Neural cell (in vitro differentiated cells): ENCODE measurements at regions not wholly inside any gene's neighbourhood (a gene's known extent, or its start where the extent isn't known, plus 50 kb on each side); places are given as distances from the start of the nearest gene placed in this dataset.

ENCODE experiments used
- H2AFZ ChIP-seq: fragments of 200-600, 300-800 bp; sonication (generic), shearing (Covaris generic); 2 replicates; pipeline ENCODE4 v1.6.0; 2014; ENCODE audit warnings: low read depth, mild to moderate bottlenecking, antibody characterized with exemption, low read length, moderate library complexity
- H3F3A ChIP-seq: fragments of 200-600 bp; shearing (Covaris generic); 2 replicates; pipeline ENCODE4 v1.6.1; 2016; ENCODE audit warnings: mild to moderate bottlenecking, moderate library complexity, mixed read lengths, antibody characterized with exemption, low read length; ENCODE audit not compliant: insufficient read depth, poor library complexity, severe bottlenecking
- H3K27ac ChIP-seq: fragments of 200-600, 300-800 bp; sonication (generic), shearing (Covaris generic); 2 replicates; pipeline ENCODE4 v1.5.1; 2014; ENCODE audit warnings: mild to moderate bottlenecking, low read length, moderate library complexity
- H3K27me3 ChIP-seq: fragments of 300-800, 200-600 bp; sonication (generic), shearing (Covaris generic); 2 replicates; pipeline ENCODE4 v1.6.0; 2014; ENCODE audit warnings: mild to moderate bottlenecking, low read depth, low read length, moderate library complexity; ENCODE audit not compliant: insufficient read depth
- H3K36me3 ChIP-seq: fragments of 300-800, 200-600 bp; sonication (generic), shearing (Covaris generic); 2 replicates; pipeline ENCODE4 v1.5.1; 2014; ENCODE audit warnings: mild to moderate bottlenecking, antibody characterized with exemption, low read length, moderate library complexity; ENCODE audit not compliant: insufficient read depth
- H3K4me2 ChIP-seq: fragments of 300-800, 200-600 bp; sonication (generic), shearing (Covaris generic); 2 replicates; pipeline ENCODE4 v1.6.0; 2014; ENCODE audit warnings: mild to moderate bottlenecking, low read length
- H3K4me3 ChIP-seq: fragments of 300-800, 200-600 bp; sonication (generic), shearing (Covaris generic); 2 replicates; pipeline ENCODE4 v1.5.1; 2014; ENCODE audit warnings: mild to moderate bottlenecking, low read length, moderate library complexity
- H3K79me2 ChIP-seq: fragments of 200-600 bp; shearing (Covaris generic); replicated peaks from 2 replicates; pipeline ENCODE4 v1.6.0; 2014; ENCODE audit warnings: mild to moderate bottlenecking, low read length, moderate library complexity; ENCODE audit not compliant: insufficient read depth
- H3K9ac ChIP-seq: fragments of 300-800, 200-600 bp; sonication (generic), shearing (Covaris generic); 2 replicates; pipeline ENCODE4 v1.6.1; 2016; ENCODE audit warnings: mild to moderate bottlenecking, low read length, mixed read lengths
- H3K9me2 ChIP-seq: fragments of 200-600 bp; shearing (Covaris generic); 2 replicates; pipeline ENCODE4 v1.6.1; 2016; ENCODE audit warnings: mild to moderate bottlenecking, low read length, mixed read lengths; ENCODE audit not compliant: insufficient read depth
- H3K9me3 ChIP-seq: fragments of 200-600, 300-800 bp; sonication (generic), shearing (Covaris generic); 2 replicates; pipeline ENCODE4 v1.6.1; 2016; ENCODE audit warnings: mild to moderate bottlenecking, mixed run types, low read length, moderate library complexity, mixed read lengths
- H4K20me1 ChIP-seq: fragments of 200-600 bp; shearing (Covaris generic); 2 replicates; pipeline ENCODE4 v1.6.1; 2016; ENCODE audit warnings: mild to moderate bottlenecking, mixed run types; ENCODE audit not compliant: insufficient read depth
- CTCF ChIP-seq: fragments of 450-650 bp; IDR thresholded peaks from 2 replicates; pipeline ENCODE4 v1.5.1; 2014; ENCODE audit warnings: antibody characterized with exemption, mild to moderate bottlenecking, moderate library complexity; ENCODE audit not compliant: poor library complexity, severe bottlenecking
- EP300 ChIP-seq: fragments of 450-650 bp; conservative IDR thresholded peaks from 2 replicates; pipeline ENCODE4 v1.6.1; 2014; ENCODE audit warnings: antibody characterized with exemption, mild to moderate bottlenecking, moderate library complexity; ENCODE audit not compliant: poor library complexity, severe bottlenecking
- EZH2 ChIP-seq: fragments of 200-600, 300-800 bp; shearing (Covaris generic), sonication (generic); IDR thresholded peaks from 2 replicates; pipeline ENCODE4 v1.6.1; 2014; ENCODE audit warnings: antibody characterized with exemption, low read length, borderline replicate concordance, mild to moderate bottlenecking; ENCODE audit not compliant: insufficient read depth, poor library complexity, severe bottlenecking
- MXI1 ChIP-seq: fragments of 450-650 bp; conservative IDR thresholded peaks from 2 replicates; pipeline ENCODE4 v1.6.1; 2014; ENCODE audit warnings: antibody characterized with exemption, mild to moderate bottlenecking; ENCODE audit not compliant: poor library complexity, severe bottlenecking
- POLR2AphosphoS5 ChIP-seq: IDR thresholded peaks from 2 replicates; pipeline ENCODE4 v1.6.1; 2012
- RAD21 ChIP-seq: fragments of 450-650 bp; conservative IDR thresholded peaks from 2 replicates; pipeline ENCODE4 v1.6.1; 2014; ENCODE audit warnings: antibody characterized with exemption, mild to moderate bottlenecking, moderate library complexity
- REST ChIP-seq: IDR thresholded peaks from 2 replicates; pipeline ENCODE4 v1.6.1; 2012; ENCODE audit warnings: borderline replicate concordance
- SMC3 ChIP-seq: fragments of 450-650 bp; conservative IDR thresholded peaks from 2 replicates; pipeline ENCODE4 v1.6.1; 2014; ENCODE audit warnings: antibody characterized with exemption, mild to moderate bottlenecking, moderate library complexity; ENCODE audit not compliant: poor library complexity
- TAF1 ChIP-seq: IDR thresholded peaks from 2 replicates; pipeline ENCODE4 v1.6.1; 2012; ENCODE audit warnings: low read depth

GRCh38 chr9:14994738-14995137 is 84.5 kb upstream of the FREM1 start:
- Histone ChIP-seq H3K4me3 (no peak overlapping the region), H3K27ac (no peak overlapping the region), H3K79me2 (no peaks in the 10 kb centered on the region), H2AFZ (no peak overlapping the region), H3K36me3 (no peaks in the 10 kb centered on the region), H3K9me3 (no peaks in the 10 kb centered on the region), H3K9me2 (no peaks in the 10 kb centered on the region), H3K27me3 (no peaks in the 10 kb centered on the region), H3F3A (no peaks in the 10 kb centered on the region), H4K20me1 (no peaks in the 10 kb centered on the region), H3K9ac (no peak overlapping the region), H3K4me2 (no peak overlapping the region)
- TF ChIP-seq RAD21 (no peak), SMC3 (no peak), POLR2AphosphoS5 (no peak), EP300 (no peak), CTCF (no peak), REST (no peak), EZH2 (no peak), TAF1 (no peak), MXI1 (no peak)

- H3K9ac ChIP-seq, result peak overlapping the region; percentile 68
- H3F3A ChIP-seq, result no peaks in the 10 kb centered on the region
- H3K4me2 ChIP-seq, result peak overlapping the region; percentile 55
- no peaks in the 10 kb centered on the region for H3K9me2 ChIP-seq
- H4K20me1 ChIP-seq, result no peaks in the 10 kb centered on the region
- peak overlapping the region; percentile 67 for H2AFZ ChIP-seq
- peak overlapping the region; percentile 72 for H3K4me3 ChIP-seq
- no peaks in the 10 kb centered on the region for H3K36me3 ChIP-seq
- no peak for TF ChIP-seq TAF1
- no peak for TF ChIP-seq REST
- TF ChIP-seq EZH2, result no peak
- TF ChIP-seq MXI1, result no peak
- no peak for TF ChIP-seq POLR2AphosphoS5
- TF ChIP-seq RAD21, result no peak
- no peak for TF ChIP-seq EP300
- TF ChIP-seq SMC3, result no peak
- TF ChIP-seq CTCF, result no peak
- H3K79me2 ChIP-seq, result no peaks in the 10 kb centered on the region
- no peaks in the 10 kb centered on the region for H3K27me3 ChIP-seq
- H3K27ac ChIP-seq, result no peak overlapping the region
- H3K9me3 ChIP-seq, result no peaks in the 10 kb centered on the region
These were observed 83.8 kb upstream of the FREM1 start for GRCh38 chr9:14993901-14994554.
